Stimulated activated naive CD4-positive, alpha-beta T cell treated with Interleukin-2 at 50 U/mL for 16 hours (primary cell): ENCODE measurements at regions not wholly inside any gene's neighbourhood (a gene's known extent, or its start where the extent isn't known, plus 50 kb on each side); places are given as distances from the start of the nearest gene placed in this dataset.
"Not testable (repeated sequence)": the region's sequence is repeated elsewhere in the genome, so short reads cannot be mapped to it uniquely, and the experiment has no call there.

Experiments
- DNase-seq: peaks from one replicate; lab custom pipeline; 2025; lab: John Stamatoyannopoulos, UW

DNA sequence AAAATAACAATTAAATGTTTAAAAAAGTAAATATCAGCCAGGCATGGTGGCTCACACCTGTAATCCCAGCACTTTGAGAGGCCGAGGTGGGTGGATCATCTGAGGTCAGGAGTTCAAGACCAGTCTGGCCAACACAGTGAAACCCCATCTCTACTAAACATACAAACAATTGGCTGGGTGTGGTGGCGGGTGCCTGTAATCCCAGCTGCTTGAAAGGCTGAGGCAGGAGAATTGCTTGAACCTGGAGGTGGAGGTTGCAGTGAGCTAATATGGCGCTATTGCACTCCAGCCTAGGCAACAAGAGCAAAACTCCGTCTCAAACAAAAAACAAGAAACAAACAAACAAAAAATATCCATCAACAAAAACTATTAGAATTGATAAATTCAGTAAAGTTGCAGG, 77.5 kb downstream of the SNX5 start:
- not testable (repeated sequence) for DNase-seq

DNA sequence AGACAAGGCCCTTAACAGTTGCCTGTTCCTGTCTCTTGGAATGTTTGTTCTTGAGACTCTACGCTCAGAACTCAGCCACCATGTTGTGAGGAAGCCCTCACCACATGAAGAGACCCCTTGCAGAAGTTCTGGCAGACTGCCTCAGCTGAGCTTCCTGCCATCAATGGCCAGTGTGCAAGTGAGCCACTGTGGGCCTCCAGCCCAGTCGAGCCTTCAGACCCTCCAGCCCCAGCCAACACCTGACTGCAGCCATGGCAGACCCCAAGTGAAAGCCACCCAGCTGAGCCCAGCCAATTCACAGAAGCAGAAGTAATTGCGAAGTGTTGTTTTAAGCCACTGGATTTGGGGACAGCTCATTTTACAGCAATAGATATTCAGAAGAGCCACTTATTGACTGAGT, 78.3 kb downstream of the SNX5 start:
- DNase-seq = no peak

DNA sequence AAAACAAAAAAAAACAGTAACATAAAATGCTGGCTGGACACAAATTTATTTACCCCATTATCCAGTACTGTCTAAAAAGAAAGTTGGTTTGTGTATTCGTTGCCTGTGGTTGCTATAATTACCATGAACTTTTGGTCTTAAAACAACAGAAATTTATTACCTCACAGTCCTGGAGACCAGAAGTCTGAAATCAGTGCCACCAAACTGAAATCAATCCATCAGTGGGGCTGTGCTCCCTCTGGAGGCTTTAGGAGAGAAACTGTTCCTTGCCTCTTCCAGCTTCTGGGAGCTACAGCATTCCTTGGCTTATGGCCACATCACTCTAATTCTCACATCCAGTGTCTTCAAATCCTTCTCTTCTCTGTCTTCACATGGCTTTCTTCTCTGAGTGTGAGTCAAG, 79.4 kb downstream of the SNX5 start:
- no peak for DNase-seq

DNA sequence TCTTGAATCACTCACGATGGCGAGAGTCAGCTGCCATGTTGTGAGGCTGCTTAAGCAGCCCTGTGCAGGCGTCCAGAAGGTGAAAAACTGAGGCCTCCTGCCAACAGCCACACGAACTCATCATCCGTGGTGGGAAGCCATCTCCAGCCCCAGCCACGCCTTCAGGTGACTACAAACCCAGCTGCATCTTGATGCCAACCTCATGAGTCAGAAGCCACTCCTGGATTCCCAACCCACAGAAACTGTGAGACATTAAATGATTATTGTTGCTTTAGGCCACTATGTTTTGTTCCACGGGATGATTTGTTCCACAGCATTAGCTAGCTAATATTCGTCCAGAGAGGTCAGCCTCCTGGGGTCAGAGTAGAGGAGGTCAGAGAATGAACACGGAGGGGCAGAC, 80.5 kb downstream of the SNX5 start:
- no peak for DNase-seq

DNA sequence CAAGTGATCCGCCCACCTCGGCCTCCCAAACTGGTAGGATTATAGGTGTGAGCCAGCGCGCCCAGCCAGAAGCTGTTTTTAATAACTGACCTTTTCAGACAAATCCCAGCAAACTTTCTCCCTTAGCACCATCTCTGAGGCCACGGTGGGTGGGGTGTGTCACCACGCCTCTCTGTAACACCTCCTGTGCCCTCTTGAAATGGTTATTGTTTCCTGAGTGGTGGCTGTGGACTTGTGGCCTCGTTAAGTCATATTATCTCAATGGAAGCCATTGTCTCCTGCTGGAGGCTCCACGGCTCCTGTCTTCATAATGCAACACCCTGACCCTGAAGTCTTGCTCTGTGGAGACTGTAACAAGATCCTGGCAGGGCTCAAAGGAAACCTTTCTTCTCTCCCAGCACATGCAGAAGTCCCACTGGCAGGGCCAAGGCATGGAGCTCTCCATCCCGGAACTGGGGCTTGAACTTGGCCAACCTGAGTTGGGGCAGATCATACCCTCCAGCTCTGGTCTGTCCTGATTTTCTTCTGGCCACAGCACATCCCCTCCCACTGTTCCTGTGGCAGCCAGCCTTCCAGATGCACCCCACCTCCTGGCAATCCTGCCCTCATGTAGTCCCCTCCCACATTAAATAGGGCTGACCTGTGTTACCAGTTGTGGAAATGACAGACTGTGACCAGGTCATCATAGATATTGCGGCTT, 81.1 kb downstream of the SNX5 start:
- no peak for DNase-seq

DNA sequence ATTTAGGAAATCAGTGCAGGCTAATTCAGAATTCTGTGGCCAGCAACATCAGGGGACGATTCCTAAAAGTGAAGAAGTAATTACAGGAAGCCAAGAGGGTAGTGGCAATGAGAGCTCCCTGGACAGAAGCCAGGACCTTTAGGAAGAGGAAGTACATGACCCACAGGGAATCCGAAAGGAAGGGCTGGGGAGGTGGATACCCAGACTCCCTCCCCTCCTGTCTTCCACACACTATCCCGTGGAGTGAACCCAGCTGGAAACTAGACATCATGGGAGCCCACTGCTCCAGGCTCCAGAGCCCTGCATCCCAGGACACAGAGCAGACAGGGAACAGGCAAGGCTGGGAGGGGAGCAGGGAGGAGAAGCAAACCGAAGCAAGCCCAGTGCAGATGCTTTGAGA, 83.0 kb downstream of the SNX5 start:
- no peak for DNase-seq

DNA sequence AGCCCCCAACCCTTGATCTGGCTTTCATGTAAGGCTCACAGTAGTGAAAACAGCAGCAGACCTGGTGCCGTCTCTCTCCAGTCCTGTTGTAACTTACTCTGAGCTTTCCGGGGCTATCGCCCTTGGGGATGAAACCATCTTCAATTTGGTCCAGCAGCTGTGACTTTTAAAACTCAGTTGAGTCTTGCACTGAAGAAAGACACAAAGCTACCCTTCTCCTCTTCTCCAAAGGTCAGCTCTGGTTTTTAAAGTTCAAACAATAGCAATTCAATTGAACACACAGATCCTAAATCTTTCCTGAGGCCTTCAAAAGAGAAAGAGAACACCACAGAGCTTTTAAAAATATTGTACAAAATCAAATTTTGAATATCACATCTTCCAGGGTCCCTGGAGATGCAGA, 83.5 kb downstream of the SNX5 start:
- no peak for DNase-seq

DNA sequence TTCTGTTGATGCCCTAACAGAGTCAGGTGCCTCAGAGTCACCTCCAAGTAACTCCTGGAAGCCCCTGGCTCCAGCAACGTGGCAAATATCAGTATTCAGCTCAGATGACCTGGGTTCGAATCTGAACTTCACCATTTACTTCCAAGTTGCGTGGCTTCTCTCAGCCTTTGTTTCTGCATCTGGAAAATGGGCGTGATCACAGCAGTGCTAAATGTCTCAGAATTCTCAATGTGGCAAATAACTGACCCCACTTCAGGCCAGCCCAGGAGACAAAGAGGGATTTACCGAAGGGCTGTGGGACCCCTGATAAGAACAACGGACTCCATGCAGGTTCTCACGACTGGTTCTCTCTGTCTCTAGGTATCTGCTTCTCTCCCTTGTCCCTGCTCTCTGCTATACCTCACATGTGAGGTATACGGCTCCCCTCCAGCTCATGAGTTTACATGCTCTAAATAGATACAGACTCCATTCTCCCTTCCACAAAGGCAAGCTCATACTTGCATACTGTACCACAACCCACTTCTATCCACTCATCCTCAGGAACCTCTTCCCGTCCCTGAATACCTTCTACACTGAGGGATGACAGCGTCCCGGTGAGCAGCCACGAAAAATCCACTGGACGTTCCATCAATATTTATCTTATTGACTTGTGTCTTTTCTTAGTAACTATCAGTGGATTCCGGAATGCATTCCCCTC, 84.1 kb downstream of the SNX5 start:
- no peak for DNase-seq

DNA sequence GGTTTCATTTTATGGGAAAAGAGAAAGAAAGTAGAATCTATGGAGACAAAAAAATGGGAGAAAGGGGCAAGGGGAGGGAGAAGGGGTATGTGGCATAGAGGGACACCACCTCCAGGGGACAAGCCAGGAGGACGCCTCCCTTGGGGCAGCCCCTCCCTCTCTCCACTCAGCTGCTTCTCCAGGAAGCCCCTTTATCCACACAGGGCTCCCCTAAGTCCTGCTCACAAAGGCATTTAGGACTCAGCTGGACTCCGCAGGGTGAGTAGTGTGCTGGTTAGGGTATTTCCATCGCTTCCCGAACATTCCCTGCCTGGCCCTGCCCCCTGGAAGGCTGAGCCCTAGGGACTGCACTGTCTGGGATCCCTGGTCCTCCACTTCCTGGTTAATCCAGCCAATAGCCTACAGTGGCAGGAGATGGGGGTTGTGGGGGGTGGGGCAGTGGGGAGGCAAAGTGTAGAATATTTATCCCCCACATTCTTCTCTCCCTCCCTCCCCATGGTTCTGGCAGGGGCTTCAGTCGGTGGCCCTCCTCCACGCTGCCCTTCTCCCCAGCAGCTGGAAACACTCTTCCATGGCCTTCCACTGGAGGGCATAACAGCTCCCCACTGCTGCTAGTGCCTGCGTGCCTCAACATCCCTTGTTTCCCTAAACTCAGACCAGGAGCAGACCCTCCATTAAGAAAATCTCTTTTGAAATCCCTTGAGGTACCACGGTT, 84.8 kb downstream of the SNX5 start:
- DNase-seq = no peak

DNA sequence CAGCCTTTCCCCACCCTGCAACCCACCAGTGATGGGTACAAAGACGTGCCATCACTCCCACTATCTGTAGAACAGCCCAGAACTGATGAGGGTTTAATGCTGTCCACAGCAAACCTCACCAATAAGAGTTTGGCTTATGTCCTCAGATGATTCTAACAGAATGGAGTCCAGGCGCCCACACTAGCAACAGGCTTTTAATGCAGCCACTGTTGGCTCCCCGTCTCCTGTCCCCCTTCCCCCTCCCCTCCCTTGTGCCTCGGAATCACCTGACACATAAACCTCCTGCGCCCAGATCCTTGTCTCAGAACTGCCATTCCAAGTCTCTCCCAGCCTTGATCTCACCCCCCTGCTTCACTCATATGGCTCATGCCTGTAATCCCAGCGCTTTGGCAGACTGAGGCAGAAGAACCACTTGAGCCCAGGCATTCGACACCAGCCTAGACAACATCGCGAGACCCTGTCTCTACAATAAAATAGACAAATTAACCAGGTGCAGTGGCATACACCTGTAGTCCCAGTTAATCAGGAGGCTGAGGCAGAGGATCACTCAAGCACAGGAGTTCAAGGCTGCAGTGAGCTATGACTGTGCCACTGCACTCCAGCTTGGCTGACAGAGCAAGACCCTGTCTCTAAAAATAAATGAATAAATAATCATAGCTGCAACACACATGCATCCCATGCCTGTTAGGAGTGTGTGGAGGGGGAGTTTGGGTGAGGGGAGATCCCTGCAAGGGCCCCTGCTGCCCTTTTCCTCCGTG, 85.6 kb downstream of the SNX5 start:
- DNase-seq = no peak

DNA sequence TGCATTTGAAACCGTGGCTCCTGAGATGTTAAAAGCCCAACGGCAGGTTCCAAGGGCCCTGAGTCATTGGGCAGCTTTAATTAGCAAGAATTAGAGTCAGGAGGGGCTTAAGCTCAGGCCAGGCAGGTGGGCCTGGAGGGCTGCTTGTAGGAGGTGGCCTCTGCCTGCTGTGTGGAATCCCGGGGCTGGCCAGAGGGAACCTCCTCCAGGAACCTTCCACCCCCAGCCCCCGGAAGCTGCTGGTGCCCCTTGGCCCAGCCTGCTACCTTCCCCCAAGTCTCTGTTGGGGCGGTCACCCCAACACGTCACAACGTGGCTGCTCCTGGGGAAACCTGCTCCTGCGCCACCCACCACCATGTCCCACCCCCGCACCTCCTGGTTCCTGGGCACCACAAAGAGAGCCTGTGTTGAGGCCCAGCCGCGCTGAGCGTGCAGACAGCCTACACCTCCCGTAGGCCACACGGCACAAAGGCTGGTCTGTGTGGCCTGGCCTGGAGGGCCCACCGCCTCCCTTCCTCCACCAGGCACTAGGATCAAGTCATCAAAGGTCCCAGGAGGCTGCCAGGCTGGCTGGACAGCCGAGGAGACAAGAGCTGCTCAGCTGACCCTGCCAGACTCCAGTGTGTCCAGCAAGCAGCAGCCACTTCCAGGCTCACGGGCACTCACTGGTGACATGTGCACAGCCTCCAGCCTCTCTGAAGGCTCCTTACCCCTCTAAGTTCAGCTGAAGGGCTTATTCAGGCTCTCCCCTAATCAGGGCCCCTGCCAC, 86.3 kb downstream of the SNX5 start:
- no peak for DNase-seq

DNA sequence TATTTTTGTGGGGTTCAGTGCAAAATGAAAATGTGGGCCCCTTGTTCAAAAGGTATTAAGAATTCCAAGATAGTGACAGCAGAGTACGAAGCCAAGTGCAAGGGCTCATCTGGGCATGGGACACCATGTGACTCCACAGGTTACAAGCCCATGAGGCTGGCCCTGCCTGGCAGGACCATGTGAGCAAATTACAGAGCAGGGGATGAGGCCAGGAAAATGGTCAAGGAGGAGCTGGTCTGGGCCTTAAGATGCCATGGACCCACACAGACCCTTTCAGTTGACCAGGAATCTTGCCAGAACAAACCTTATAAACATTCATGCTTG, 86.9 kb downstream of the SNX5 start:
- no peak for DNase-seq

DNA sequence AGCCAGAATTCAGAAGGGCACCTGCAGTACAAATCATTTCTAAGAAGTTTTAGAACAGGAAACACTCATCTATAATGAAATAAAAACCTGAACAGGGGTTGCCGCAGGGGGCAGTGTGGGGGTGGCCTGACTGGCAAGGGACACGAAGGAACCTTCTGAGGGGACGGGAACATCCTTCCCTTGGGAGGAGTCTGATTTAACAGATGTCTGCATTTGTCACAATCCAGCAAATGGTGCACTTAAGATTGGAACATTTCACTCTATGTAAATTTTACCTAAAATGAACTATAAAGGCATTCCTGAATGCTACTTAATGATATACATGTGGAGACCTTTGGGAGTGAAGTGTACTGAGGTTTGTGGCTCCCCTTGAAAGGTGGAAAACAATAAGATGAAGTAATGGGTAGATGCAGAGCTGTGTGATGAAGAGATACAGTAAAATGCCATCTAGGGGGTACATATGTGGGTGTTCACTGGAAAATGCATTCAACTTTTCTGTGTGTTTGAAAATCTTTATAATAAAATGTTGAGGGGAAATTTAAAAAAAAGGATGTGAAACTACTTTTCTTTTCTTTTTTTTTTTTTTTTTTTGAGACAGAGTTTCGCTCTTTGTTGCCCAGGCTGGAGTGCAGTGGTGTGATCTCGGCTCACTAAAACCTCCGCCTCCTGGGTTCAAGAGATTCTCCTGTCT, 89.5 kb downstream of the SNX5 start:
- no peak for DNase-seq

DNA sequence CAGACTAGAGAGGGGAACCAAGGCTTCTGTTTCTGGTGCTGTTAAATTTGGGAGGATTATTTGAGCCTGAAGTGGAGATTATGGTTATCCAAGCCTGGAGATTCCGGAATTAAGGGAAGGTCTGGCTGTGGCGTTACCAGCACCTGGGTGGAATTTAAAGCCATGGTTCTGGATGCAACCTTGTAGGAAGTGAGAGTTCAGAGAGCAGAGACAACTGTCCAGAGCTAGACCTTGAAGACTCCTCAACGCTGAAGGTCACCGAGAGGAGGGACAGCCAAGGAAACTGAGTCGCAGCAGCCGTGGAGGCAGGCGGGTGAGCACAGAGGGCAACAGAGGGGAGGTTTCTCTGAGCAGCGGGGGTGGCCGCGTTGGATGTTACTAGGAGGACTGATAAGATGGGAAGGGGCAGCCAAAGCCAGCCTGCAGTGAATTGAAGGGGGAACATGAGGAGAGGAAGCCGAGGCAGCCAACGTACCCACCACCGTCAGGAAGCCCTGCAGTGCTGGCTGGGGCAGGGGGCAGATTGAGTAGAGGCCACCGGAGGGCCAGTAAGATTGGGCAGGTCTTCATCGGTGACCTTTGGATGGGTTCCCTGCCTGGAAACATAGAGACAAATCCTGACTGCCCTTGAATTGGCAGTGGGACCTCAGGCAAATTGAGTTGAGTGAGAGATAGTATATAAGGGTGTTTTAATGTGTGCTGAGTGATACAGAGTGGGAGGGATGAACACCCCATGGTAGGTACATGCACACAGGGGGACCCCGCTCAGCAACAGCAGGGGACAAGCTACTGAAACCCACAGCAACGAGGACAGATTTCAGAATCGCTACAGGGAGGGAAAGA, 90.3 kb downstream of the SNX5 start:
- DNase-seq = no peak

DNA sequence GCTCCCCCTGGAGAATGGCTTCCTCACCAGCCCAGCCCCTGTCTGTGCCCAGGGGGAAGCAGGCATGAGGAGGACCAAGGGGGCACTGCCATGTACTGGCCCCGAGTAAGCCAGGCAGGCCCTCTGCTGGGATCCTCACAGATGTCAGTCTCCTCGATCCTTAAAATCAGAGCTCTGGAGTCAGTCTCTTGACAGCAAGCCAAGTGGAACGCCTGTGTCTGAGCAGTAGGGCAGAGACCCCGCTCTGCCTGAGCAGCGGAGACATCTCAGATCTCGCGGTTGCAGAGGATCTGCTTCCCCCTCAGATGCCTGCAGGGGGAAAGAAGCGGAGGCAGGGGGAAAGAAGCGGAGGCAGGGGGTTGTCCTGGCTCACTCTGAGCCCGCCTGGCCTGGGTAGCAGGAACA, 92.6 kb downstream of the SNX5 start:
- no peak for DNase-seq

DNA sequence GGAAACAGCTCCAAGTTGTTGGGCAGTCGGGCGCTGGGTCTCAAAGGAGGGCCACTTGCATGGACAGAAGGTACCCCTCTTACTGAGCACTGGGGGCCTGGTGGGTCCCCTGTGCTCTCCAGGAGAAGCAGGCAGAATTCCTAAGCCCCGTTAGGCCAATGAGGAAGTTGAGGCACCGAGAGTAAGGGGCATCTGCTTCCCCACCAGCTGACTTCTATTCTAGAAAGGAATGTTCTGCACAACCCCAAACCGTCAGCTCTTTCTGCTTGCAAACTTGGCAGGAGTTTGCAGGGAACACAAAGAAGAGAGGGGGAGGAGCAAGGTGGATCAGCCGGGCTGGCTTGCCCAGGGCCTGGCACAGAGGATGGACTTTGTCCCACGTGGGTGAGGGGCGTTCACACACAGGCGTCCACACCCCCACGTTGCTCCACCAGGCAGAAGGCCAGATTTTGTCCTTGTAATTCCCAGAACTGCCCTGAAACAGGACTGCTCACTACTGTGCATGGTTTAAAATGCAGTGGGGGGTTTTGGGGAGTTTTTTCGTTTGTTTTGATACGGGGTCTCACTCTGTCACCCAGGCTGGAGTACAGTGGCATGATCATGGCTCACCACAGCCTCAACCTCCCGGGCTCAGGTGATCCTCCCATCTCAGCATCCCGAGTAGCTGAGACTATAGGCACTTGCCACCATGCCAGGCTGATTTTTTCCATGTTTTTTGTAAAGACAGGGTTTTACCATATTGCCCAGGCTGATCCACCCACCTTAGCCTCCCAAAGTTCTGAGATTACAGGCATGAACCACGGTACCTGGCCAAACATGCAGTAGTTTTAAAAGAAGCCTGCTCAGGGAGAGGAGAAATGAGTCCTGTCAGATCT, 93.3 kb downstream of the SNX5 start:
- no peak for DNase-seq

DNA sequence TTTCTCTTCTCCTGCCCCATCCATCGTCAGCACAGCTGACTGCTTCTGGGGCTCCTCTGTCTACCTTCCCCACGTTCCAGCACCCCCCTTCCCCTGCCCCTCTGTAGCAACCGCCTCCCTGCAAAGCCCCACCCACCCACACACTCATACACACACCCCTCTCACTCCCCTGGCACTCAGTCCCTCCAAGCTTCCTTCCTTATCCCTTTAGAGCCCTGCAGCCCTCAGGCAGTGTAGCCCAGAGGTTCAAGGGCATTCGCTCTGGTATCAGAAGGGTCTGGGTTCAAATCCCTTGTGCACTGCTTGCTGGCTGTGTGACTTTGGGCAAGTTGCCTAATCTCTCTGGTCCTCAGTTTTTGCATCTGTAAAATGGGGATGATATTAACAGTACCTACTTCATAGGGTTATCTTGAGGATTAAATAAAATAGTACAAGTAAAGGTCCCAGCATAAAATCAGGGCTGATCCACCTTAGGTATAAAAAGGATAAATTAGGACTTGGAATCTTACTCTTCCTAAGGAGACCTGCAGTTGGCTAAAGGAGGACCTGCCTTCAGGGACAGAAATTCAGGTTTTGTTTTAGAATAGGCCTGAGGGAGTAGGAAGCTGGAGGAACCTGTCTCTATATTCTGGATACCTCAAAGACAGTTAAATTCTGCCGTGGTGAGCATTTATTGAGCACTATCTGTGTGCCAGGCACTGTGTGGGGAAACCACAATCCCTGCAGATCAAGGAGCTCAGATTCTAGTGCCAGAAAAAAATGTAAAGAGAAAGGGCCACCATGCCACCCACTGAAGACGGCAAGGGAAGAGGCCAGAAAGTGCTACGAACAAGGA, 94.1 kb downstream of the SNX5 start:
- no peak for DNase-seq
